Activated T-helper 2 cell treated with anti-CD3 and anti-CD28 coated beads, Interferon-gamma antibody, Interleukin-2, Interleukin-4, amounts not matched to agents 10 μg/mL and 5 μg/mL and 100 μg/mL, durations not matched to agents 14 hours and 24 hours and 36 hours (primary cell): ENCODE measurements at regions not wholly inside any gene's neighbourhood (a gene's known extent, or its start where the extent isn't known, plus 50 kb on each side); places are given as distances from the start of the nearest gene placed in this dataset.
"Not testable (repeated sequence)": the region's sequence is repeated elsewhere in the genome, so short reads cannot be mapped to it uniquely, and the experiment has no call there.

Experiments used
- DNase-seq: peaks from one replicate; pipeline ENCODE4 v3.0.0; 2021; ENCODE audit warnings: low spot score
- H3K27ac Mint-ChIP-seq: one replicate; pipeline ENCODE4 v1.8.0; 2021; ENCODE audit warnings: mixed read lengths
- H3K27me3 Mint-ChIP-seq: one replicate; pipeline ENCODE4 v1.8.0; 2021; ENCODE audit warnings: low read depth, mixed read lengths
- H3K36me3 Mint-ChIP-seq: one replicate; pipeline ENCODE4 v1.8.0; 2021; ENCODE audit warnings: low read depth, mixed read lengths
- H3K4me1 Mint-ChIP-seq: one replicate; pipeline ENCODE4 v1.8.0; 2021; ENCODE audit warnings: low read depth, mixed read lengths
- H3K4me3 Mint-ChIP-seq: one replicate; pipeline ENCODE4 v1.8.0; 2021; ENCODE audit warnings: low read depth, mild to moderate bottlenecking, moderate library complexity, mixed read lengths
- H3K9me3 Mint-ChIP-seq: one replicate; pipeline ENCODE4 v1.8.0; 2021; ENCODE audit warnings: mixed read lengths
- intact Hi-C: fragments of 100-400 bp; cut with micrococcal nuclease; formaldehyde crosslinking; loops from one replicate; pipeline ENCODE4 v1.15.1; 2023

- H3K27ac Mint-ChIP-seq, intact Hi-C loops, H3K4me3 Mint-ChIP-seq, H3K27me3 Mint-ChIP-seq, H3K4me1 Mint-ChIP-seq, DNase-seq, H3K36me3 Mint-ChIP-seq: not testable (repeated sequence)
- H3K9me3 Mint-ChIP-seq, result peaks cover 67% of the 10 kb centered on the region
These were observed 1793.7 kb downstream of the UQCRFS1 start for GRCh38 chr19:27419217-27419616.

DNA sequence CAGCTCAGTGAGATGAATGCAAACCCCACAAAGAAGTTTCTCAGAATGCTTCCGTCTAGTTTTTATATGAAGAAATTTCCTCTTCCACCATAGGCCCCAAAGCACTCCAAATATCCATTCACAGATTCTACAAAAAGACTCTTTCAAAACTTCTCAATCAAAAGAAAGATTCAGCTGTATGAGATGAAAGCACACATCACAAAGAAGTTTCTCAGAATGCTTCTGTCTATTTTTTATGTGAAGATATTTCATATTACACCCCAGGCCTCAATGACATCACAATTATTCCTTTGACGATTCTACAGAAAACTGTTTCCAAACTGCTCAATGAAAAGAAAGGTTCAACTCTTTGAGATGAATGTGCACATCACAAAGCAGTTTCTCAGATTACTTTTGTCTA lies 1819.4 kb downstream of the UQCRFS1 start:
- no peaks in the 10 kb centered on the region for H3K4me1 Mint-ChIP-seq
- H3K27me3 Mint-ChIP-seq, result no peaks in the 10 kb centered on the region
- H3K9me3 Mint-ChIP-seq, result peaks cover 95% of the 10 kb centered on the region
- no peak overlapping the region for H3K4me3 Mint-ChIP-seq
- no peak for DNase-seq
- intact Hi-C loops, result no loop called here
- peaks cover 2% of the 10 kb centered on the region for H3K36me3 Mint-ChIP-seq
- H3K27ac Mint-ChIP-seq, result no peak overlapping the region

GRCh38 chr19:27392027-27392632 lies 1820.8 kb downstream of the UQCRFS1 start:
- intact Hi-C loops, result no loop called here
- no peak overlapping the region for H3K4me3 Mint-ChIP-seq

DNA sequence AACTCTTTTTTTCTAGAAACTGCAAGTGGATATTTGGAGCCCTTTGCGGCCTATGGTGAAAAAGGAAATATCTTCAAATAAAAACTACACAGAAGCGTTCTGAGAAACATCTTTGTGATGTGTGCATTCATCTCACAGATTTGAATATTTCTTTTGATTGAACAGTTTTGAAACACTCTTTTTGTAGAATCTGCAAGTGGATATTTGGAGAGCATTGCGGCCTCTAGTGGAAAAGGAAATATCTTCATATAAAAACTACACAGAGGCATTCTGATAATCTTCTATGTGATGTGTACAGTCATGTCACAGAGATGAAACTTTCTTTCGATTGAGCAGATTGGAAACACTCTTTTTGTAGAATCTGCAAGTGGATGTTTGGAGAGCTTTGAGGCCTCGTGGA lies 1833.6 kb downstream of the UQCRFS1 start:
- H3K4me1 Mint-ChIP-seq, H3K36me3 Mint-ChIP-seq, H3K4me3 Mint-ChIP-seq, intact Hi-C loops, H3K27ac Mint-ChIP-seq, DNase-seq, H3K27me3 Mint-ChIP-seq: not testable (repeated sequence)
- peaks cover 86% of the 10 kb centered on the region for H3K9me3 Mint-ChIP-seq

More at GRCh38 chr19:27392027-27392632, 1820.8 kb downstream of the UQCRFS1 start:
- Mint-ChIP-seq H3K4me1 (no peaks in the 10 kb centered on the region), H3K27me3 (no peaks in the 10 kb centered on the region), H3K27ac (no peak overlapping the region), H3K9me3 (peaks cover 95% of the 10 kb centered on the region), H3K36me3 (peaks cover 2% of the 10 kb centered on the region)
- no peak for DNase-seq

GRCh38 chr19:27369603-27370002 lies 1843.3 kb downstream of the UQCRFS1 start:
- intact Hi-C loops, H3K4me1 Mint-ChIP-seq, H3K4me3 Mint-ChIP-seq, H3K27ac Mint-ChIP-seq, H3K27me3 Mint-ChIP-seq, H3K36me3 Mint-ChIP-seq, DNase-seq: not testable (repeated sequence)
- peaks cover 89% of the 10 kb centered on the region for H3K9me3 Mint-ChIP-seq

DNA sequence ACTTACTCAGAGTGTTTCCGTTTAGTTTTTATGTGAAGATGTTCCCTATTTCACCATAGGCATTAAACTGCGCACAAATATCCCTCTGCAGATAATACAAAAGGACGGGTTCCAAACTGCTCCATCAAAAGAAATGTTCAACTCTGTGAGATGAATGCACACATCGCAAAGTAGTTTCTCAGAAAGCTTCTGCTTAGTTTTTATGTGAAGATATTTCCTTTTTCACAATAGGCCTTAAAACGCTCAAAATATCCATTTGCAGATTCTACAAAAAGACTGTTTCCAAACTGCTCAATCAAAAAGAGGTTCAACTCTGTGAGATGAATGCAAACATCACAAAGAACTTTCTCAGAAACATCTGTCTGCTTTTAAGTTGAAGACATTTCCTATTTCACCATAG lies 1850.5 kb downstream of the UQCRFS1 start:
- H3K27me3 Mint-ChIP-seq, H3K4me3 Mint-ChIP-seq, H3K27ac Mint-ChIP-seq, H3K36me3 Mint-ChIP-seq, H3K4me1 Mint-ChIP-seq, intact Hi-C loops, DNase-seq: not testable (repeated sequence)
- peaks cover 97% of the 10 kb centered on the region for H3K9me3 Mint-ChIP-seq

DNA sequence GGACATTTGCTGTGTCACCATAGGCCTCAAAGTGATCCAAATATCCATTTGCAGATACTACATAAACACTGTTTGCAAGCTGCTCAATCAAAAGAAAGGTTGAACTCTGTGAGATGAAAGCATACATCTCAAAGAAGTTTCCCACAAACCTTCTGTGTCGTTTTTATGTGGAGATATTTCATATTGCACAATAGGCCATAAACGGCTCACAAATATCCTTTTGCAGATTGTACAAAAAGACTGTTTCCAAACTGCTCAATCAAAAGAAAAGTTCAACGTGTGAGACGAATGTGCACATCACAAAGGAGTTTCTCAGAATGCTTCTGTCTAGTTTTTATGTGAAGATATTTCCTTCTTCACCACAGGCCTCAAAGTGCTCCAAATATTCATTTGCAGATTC lies 1857.4 kb downstream of the UQCRFS1 start:
- H3K27me3 Mint-ChIP-seq, intact Hi-C loops, H3K36me3 Mint-ChIP-seq, H3K4me3 Mint-ChIP-seq, H3K4me1 Mint-ChIP-seq, H3K27ac Mint-ChIP-seq, DNase-seq: not testable (repeated sequence)
- peaks cover 100% of the 10 kb centered on the region for H3K9me3 Mint-ChIP-seq
